WTC11 (cell line): ENCODE measurements at regions not wholly inside any gene's neighbourhood (a gene's known extent, or its start where the extent isn't known, plus 50 kb on each side); places are given as distances from the start of the nearest gene placed in this dataset.

Source experiments
- ATAC-seq: fragments of 200-7000 bp; cut with Tn5 transposase; 2 replicates; pipeline ENCODE4 v1.10.0; 2021; ENCODE audit warnings: mild to moderate bottlenecking, moderate library complexity
- CTCF ChIA-PET: fragments of 300-600 bp; sonication (Branson Sonifier 250); formaldehyde crosslinking; loops from one replicate; lab custom pipeline; 2021; ENCODE audit warnings: antibody characterized with exemption; lab: Charles Lee
- POLR2A ChIA-PET: fragments of 350-600 bp; sonication (Branson Sonifier 250); formaldehyde crosslinking; loops from one replicate; lab custom pipeline; 2021; ENCODE audit warnings: antibody characterized with exemption; lab: Charles Lee
- DNase-seq: peaks from one replicate; pipeline ENCODE4 v3.0.0; 2021; ENCODE audit warnings: low spot score
- H3K27ac Mint-ChIP-seq: 2 replicates; pipeline ENCODE4 v1.8.0; 2021; ENCODE audit warnings: mixed read lengths
- H3K27me3 Mint-ChIP-seq: 2 replicates; pipeline ENCODE4 v1.8.0; 2021; ENCODE audit warnings: low read depth, mild to moderate bottlenecking, moderate library complexity, mixed read lengths
- H3K36me3 Mint-ChIP-seq: 2 replicates; pipeline ENCODE4 v1.8.0; 2021; ENCODE audit warnings: mixed read lengths
- H3K4me1 Mint-ChIP-seq: 2 replicates; pipeline ENCODE4 v1.8.0; 2022; ENCODE audit warnings: mixed read lengths
- H3K4me3 Mint-ChIP-seq: 2 replicates; pipeline ENCODE4 v1.8.0; 2021; ENCODE audit warnings: mild to moderate bottlenecking, moderate library complexity, mixed read lengths
- H3K9me3 Mint-ChIP-seq: 2 replicates; pipeline ENCODE4 v1.8.0; 2021; ENCODE audit warnings: mixed read lengths
- ARID4B ChIP-seq: sonication (generic); formaldehyde crosslinking; IDR thresholded peaks from 2 replicates; pipeline ENCODE4 v1.8.0; 2023; ENCODE audit warnings: missing genetic modification reagents, mild to moderate bottlenecking, borderline replicate concordance
- ATF3 ChIP-seq: sonication (generic); formaldehyde crosslinking; conservative IDR thresholded peaks from 2 replicates; pipeline ENCODE4 v1.8.1; 2022; ENCODE audit warnings: mild to moderate bottlenecking, missing genetic modification reagents
- CREB1 ChIP-seq: sonication (generic); formaldehyde crosslinking; IDR thresholded peaks from 2 replicates; pipeline ENCODE4 v1.8.0; 2023; ENCODE audit warnings: mild to moderate bottlenecking, missing genetic modification reagents
- CREM ChIP-seq: sonication (generic); formaldehyde crosslinking; IDR thresholded peaks from 2 replicates; pipeline ENCODE4 v1.8.1; 2022; ENCODE audit warnings: mild to moderate bottlenecking, missing genetic modification reagents, moderate library complexity
- E2F4 ChIP-seq: sonication (generic); formaldehyde crosslinking; IDR thresholded peaks from 2 replicates; pipeline ENCODE4 v1.8.1; 2022; ENCODE audit warnings: low read depth, mild to moderate bottlenecking, moderate library complexity, missing genetic modification reagents, borderline replicate concordance
- ETV6 ChIP-seq: sonication (generic); formaldehyde crosslinking; IDR thresholded peaks from 2 replicates; pipeline ENCODE4 v1.8.1; 2022; ENCODE audit warnings: mild to moderate bottlenecking, missing genetic modification reagents
- GABPB1 ChIP-seq: sonication (generic); formaldehyde crosslinking; IDR thresholded peaks from 2 replicates; pipeline ENCODE4 v1.8.1; 2023; ENCODE audit warnings: mild to moderate bottlenecking, missing genetic modification reagents
- IRF2 ChIP-seq: sonication (generic); formaldehyde crosslinking; IDR thresholded peaks from 2 replicates; pipeline ENCODE4 v1.8.0; 2022; ENCODE audit warnings: low read depth, missing genetic modification reagents, borderline replicate concordance
- MXD4 ChIP-seq: fragments of 250-450 bp; sonication (Bioruptor Pico); IDR thresholded peaks from 2 replicates; pipeline ENCODE4 v1.8.0; 2021; ENCODE audit warnings: mild to moderate bottlenecking, moderate library complexity, borderline replicate concordance
- NFATC4 ChIP-seq: fragments of 250-450 bp; sonication (Bioruptor Pico); IDR thresholded peaks from 2 replicates; pipeline ENCODE4 v1.9.0; 2021; ENCODE audit warnings: mild to moderate bottlenecking
- RELA ChIP-seq: sonication (generic); formaldehyde crosslinking; IDR thresholded peaks from 2 replicates; pipeline ENCODE4 v1.8.1; 2022; ENCODE audit warnings: missing genetic modification reagents, mild to moderate bottlenecking, borderline replicate concordance
- TEAD1 ChIP-seq: sonication (generic); formaldehyde crosslinking; IDR thresholded peaks from 2 replicates; pipeline ENCODE4 v1.8.0; 2022; ENCODE audit warnings: mild to moderate bottlenecking, missing genetic modification reagents
- TP53 ChIP-seq: sonication (generic); formaldehyde crosslinking; IDR thresholded peaks from 2 replicates; pipeline ENCODE4 v1.8.1; 2023; ENCODE audit warnings: mild to moderate bottlenecking, missing genetic modification reagents
- USF2 ChIP-seq: sonication (generic); formaldehyde crosslinking; IDR thresholded peaks from 2 replicates; pipeline ENCODE4 v1.8.1; 2023; ENCODE audit warnings: mild to moderate bottlenecking, missing genetic modification reagents, moderate library complexity
- ZBTB43 ChIP-seq: sonication (generic); formaldehyde crosslinking; IDR thresholded peaks from 2 replicates; pipeline ENCODE4 v1.8.1; 2023; ENCODE audit warnings: mild to moderate bottlenecking, missing genetic modification reagents
- ZMAT4 ChIP-seq: fragments of 250-450 bp; sonication (Bioruptor Pico); IDR thresholded peaks from 2 replicates; pipeline ENCODE4 v1.9.0; 2021; ENCODE audit warnings: mild to moderate bottlenecking
- ZNF396 ChIP-seq: fragments of 250-450 bp; sonication (Bioruptor Pico); IDR thresholded peaks from 2 replicates; pipeline ENCODE4 v1.8.0; 2021; ENCODE audit warnings: mild to moderate bottlenecking, moderate library complexity, borderline replicate concordance
- ZNF416 ChIP-seq: fragments of 250-450 bp; sonication (Bioruptor Pico); IDR thresholded peaks from 2 replicates; pipeline ENCODE4 v1.9.0; 2021; ENCODE audit warnings: mild to moderate bottlenecking, inconsistent platforms
- ZSCAN18 ChIP-seq: fragments of 250-450 bp; sonication (Bioruptor Pico); IDR thresholded peaks from 2 replicates; pipeline ENCODE4 v2.1.2; 2022; ENCODE audit warnings: mild to moderate bottlenecking, moderate library complexity

- TF ChIP-seq ATF3 (CRISPR knock-in tag) (no peak), TP53 (no peak), ZNF416 (CRISPR knock-in tag) (no peak), RELA (CRISPR knock-in tag) (no peak)
Measured at GRCh38 chr6:51474022-51474975, 613.1 kb downstream of the PKHD1 start (continued).

GRCh38 chr6:51477711-51478311 lies 609.6 kb downstream of the PKHD1 start:
- DNase-seq (no peak), ATAC-seq (no peak)
- Mint-ChIP-seq H3K4me1 (peaks cover 27% of the 10 kb centered on the region), H3K36me3 (no peaks in the 10 kb centered on the region), H3K4me3 (no peak overlapping the region), H3K9me3 (peaks cover 3% of the 10 kb centered on the region; the same call in 1 of the 2 replicates), H3K27ac (no peak overlapping the region), H3K27me3 (no peaks in the 10 kb centered on the region)
- ChIA-PET CTCF (interaction anchor here (1.0 to 1.1 kb wide), 2 partner anchors 17 to 141 kb away, joined by 3 read pairs; no protein-coding TSS in a partner anchor), POLR2A (no interaction called here)
- no peak for TF ChIP-seq CREB1 (CRISPR knock-in tag)
- no peak for TF ChIP-seq ARID4B
- TF ChIP-seq GABPB1 (CRISPR knock-in tag): no peak
- no peak for TF ChIP-seq CREM
- TF ChIP-seq ETV6: no peak
- no peak for TF ChIP-seq E2F4 (CRISPR knock-in tag)
- TF ChIP-seq MXD4 (CRISPR knock-in tag): no peak

- Mint-ChIP-seq H3K4me3 (no peak overlapping the region), H3K4me1 (peaks cover 16% of the 10 kb centered on the region), H3K36me3 (peaks cover 7% of the 10 kb centered on the region), H3K9me3 (peaks cover 16% of the 10 kb centered on the region), H3K27ac (no peak overlapping the region), H3K27me3 (no peaks in the 10 kb centered on the region)
- ChIA-PET POLR2A (no interaction called here), CTCF (no interaction called here)
- TF ChIP-seq GABPB1 (CRISPR knock-in tag): peak; percentile 52; the same call in 1 of the 2 replicates
- no peak for TF ChIP-seq ZMAT4 (CRISPR knock-in tag)
- DNase-seq: no peak
- no peak for ATAC-seq
Measured at GRCh38 chr6:51479296-51479695, 608.1 kb downstream of the PKHD1 start.

- POLR2A ChIA-PET: no interaction called here
- Mint-ChIP-seq H3K4me1 (peaks cover 16% of the 10 kb centered on the region), H3K4me3 (no peak overlapping the region), H3K27me3 (no peaks in the 10 kb centered on the region; the same call in 1 of the 2 replicates), H3K9me3 (peaks cover 22% of the 10 kb centered on the region), H3K36me3 (peaks cover 12% of the 10 kb centered on the region), H3K27ac (no peak overlapping the region)
- CTCF ChIA-PET: no interaction called here
- ATAC-seq (no peak), DNase-seq (no peak)
- no peak for TF ChIP-seq TEAD1 (CRISPR knock-in tag)
- TF ChIP-seq IRF2 (CRISPR knock-in tag): no peak
- no peak for TF ChIP-seq USF2 (CRISPR knock-in tag)
- TF ChIP-seq GABPB1 (CRISPR knock-in tag): no peak
- no peak for TF ChIP-seq ZBTB43 (CRISPR knock-in tag)
- no peak for TF ChIP-seq ZSCAN18
- no peak for TF ChIP-seq ZNF396 (CRISPR knock-in tag)
- TF ChIP-seq NFATC4 (CRISPR knock-in tag): no peak
Measured at GRCh38 chr6:51480040-51480439, 607.4 kb downstream of the PKHD1 start.
